HepG2 (cell line): ENCODE measurements at regions not wholly inside any gene's neighbourhood (a gene's known extent, or its start where the extent isn't known, plus 50 kb on each side); places are given as distances from the start of the nearest gene placed in this dataset.

Experiments used
- ATAC-seq: fragments of 200-7000 bp; cut with Tn5 transposase; 3 replicates; pipeline ENCODE4 v1.9.1; 2020; ENCODE audit warnings: mild to moderate bottlenecking, moderate library complexity
- BruUV-seq: library from RNA; stranded (reverse); fragments of 400-500 nt; replicated peaks from 2 replicates; lab custom pipeline; 2021; lab: Mats Ljungman, UMichigan
- CTCF ChIA-PET: fragments of 300-600 bp; formaldehyde crosslinking; extraction: SDS; loops from one replicate; lab custom pipeline; 2021; ENCODE audit warnings: low total read pairs, inconsistent platforms, low intra/inter-chr PET ratio; lab: Yijun Ruan, JAX
- POLR2A ChIA-PET: fragments of 350-600 bp; sonication (Branson Sonifier 250); formaldehyde crosslinking; loops from one replicate; lab custom pipeline; 2020; ENCODE audit warnings: antibody characterized with exemption, inconsistent platforms; lab: Yijun Ruan, JAX
- DNase-seq: peaks from one replicate; pipeline ENCODE4 v3.0.0-alpha.2; 2015; ENCODE audit warnings: low spot score
- FAIRE-seq: peaks from 3 replicates; lab custom pipeline; 2011; peaks lifted over from hg19 to GRCh38; lab: Jason Lieb, UNC
- H2AFZ ChIP-seq: one replicate; pipeline ENCODE4 v1.6.1; 2011; ENCODE audit warnings: low read length, inconsistent platforms
- H3K27ac ChIP-seq: fragments of 300-600 bp; 3 replicates; pipeline ENCODE4 v1.8.0; 2011; ENCODE audit warnings: mixed run types, mild to moderate bottlenecking, mixed read lengths, low read length, inconsistent platforms; ENCODE audit not compliant: insufficient read depth; ENCODE audit errors: extremely low read length
- H3K27me3 ChIP-seq, 2 experiments: fragments of 200-600 bp in 1 of 2; 2 replicates in 1 of 2; 3 replicates in 1 of 2; pipeline versions ENCODE4 v1.6.0 to v1.8.0; 2011; ENCODE audit warnings: low read length in 2 of 2, mild to moderate bottlenecking in 2 of 2, moderate library complexity in 2 of 2, inconsistent platforms in 1 of 2; ENCODE audit not compliant: insufficient read depth in 2 of 2, control insufficient read depth in 1 of 2
- H3K36me3 ChIP-seq, 2 experiments: fragments of 200-600 bp in 1 of 2; replicated peaks in 1 of 2; 2 replicates in 1 of 2; 3 replicates in 1 of 2; pipeline versions ENCODE4 v1.5.1 to v1.8.0; 2011; ENCODE audit warnings: low read length in 2 of 2, inconsistent platforms in 1 of 2; ENCODE audit not compliant: insufficient read depth in 2 of 2, control insufficient read depth in 1 of 2
- H3K4me1 ChIP-seq: 2 replicates; pipeline ENCODE4 v1.5.1; 2012; ENCODE audit warnings: low read length, inconsistent platforms; ENCODE audit not compliant: insufficient read depth
- H3K4me2 ChIP-seq: 2 replicates; pipeline ENCODE4 v1.6.0; 2011; ENCODE audit warnings: low read depth, low read length, inconsistent platforms
- H3K4me3 ChIP-seq, 3 experiments: fragments of 200-600 bp in 1 of 3; sonication (generic), shearing (Covaris generic) in 1 of 3; replicated peaks in 1 of 3; 2 replicates each; pipeline ENCODE4 v1.5.1; 2011 to 2016; ENCODE audit warnings: low read length in 3 of 3, inconsistent platforms in 2 of 3, low read depth in 2 of 3, mild to moderate bottlenecking in 2 of 3, control low read depth in 1 of 3, mixed read lengths in 1 of 3; ENCODE audit not compliant: insufficient read depth in 1 of 3
- H3K79me2 ChIP-seq: one replicate; pipeline ENCODE4 v1.6.1; 2011; ENCODE audit warnings: low read length, inconsistent platforms; ENCODE audit not compliant: insufficient read depth
- H3K9ac ChIP-seq: 2 replicates; pipeline ENCODE4 v1.6.0; 2011; ENCODE audit warnings: mild to moderate bottlenecking, low read depth, low read length, inconsistent platforms; ENCODE audit not compliant: insufficient read depth
- H3K9me3 ChIP-seq: 2 replicates; pipeline ENCODE4 v1.5.1; 2012; ENCODE audit warnings: mild to moderate bottlenecking, low read length
- H4K20me1 ChIP-seq: 2 replicates; pipeline ENCODE4 v1.6.0; 2011; ENCODE audit warnings: inconsistent platforms, mild to moderate bottlenecking, low read length, moderate library complexity; ENCODE audit not compliant: insufficient read depth
- MAFF ChIP-seq: IDR thresholded peaks from 2 replicates; pipeline ENCODE4 v1.6.1; 2011; ENCODE audit warnings: low read depth, low read length, improper control_type of control experiment
- NR2F1 ChIP-seq, 2 experiments: fragments of 450-650 bp in 1 of 2; formaldehyde crosslinking in 1 of 2; IDR thresholded peaks; 2 replicates each; pipeline versions ENCODE4 v1.5.0 to v1.6.1; 2016 to 2020; ENCODE audit warnings: mild to moderate bottlenecking in 1 of 2, missing compliant biosample characterization in 1 of 2, missing genetic modification reagents in 1 of 2, moderate library complexity in 1 of 2
- SOX13 ChIP-seq, 3 experiments: fragments of 450-650 bp in 1 of 3; sonication (generic) in 1 of 3; formaldehyde crosslinking in 1 of 3; IDR thresholded peaks in 2 of 3; conservative IDR thresholded peaks in 1 of 3; 2 replicates each; pipeline versions ENCODE4 v1.5.0 to v1.6.1; 2016 to 2020; ENCODE audit warnings: antibody characterized with exemption in 1 of 3, mild to moderate bottlenecking in 1 of 3, missing compliant biosample characterization in 1 of 3, missing genetic modification reagents in 1 of 3, moderate library complexity in 1 of 3
- ZNF331 ChIP-seq: sonication (generic); formaldehyde crosslinking; IDR thresholded peaks from 2 replicates; pipeline ENCODE4 v1.4.0; 2020; ENCODE audit warnings: missing genetic modification reagents
- WGBS: methylation state at CpG from one replicate; pipeline ENCODE4 v1.1.6; 2017; ENCODE audit warnings: low lambda C conversion rate; 5-methylcytosine and 5-hydroxymethylcytosine counted together
- in situ Hi-C: cut with HindIII; loops from 2 replicates; pipeline ENCODE4 v1.10.0; 2017; ENCODE audit warnings: low pct_unique_long_range_greater_than_20kb; ENCODE audit not compliant: extremely low pct_ligation_motif_present
- intact Hi-C: fragments of 100-400 bp; cut with micrococcal nuclease; formaldehyde crosslinking; loops from one replicate; pipeline ENCODE4 v1.10.0; 2022; ENCODE audit not compliant: unreplicated experiment
- TF ChIP-seq, protein P1 (sequence below): sonication (generic); formaldehyde crosslinking; IDR thresholded peaks from 2 replicates; pipeline ENCODE4 v1.8.0; 2022; ENCODE audit warnings: low read depth, missing genetic modification reagents
- TF ChIP-seq, protein P2 (sequence below): sonication (generic); formaldehyde crosslinking; IDR thresholded peaks from 2 replicates; pipeline ENCODE4 v1.5.0; 2020; ENCODE audit warnings: mild to moderate bottlenecking, missing genetic modification reagents
- TF ChIP-seq, protein P3 (sequence below): sonication (generic); formaldehyde crosslinking; IDR thresholded peaks from 2 replicates; pipeline ENCODE4 v1.4.0; 2020; ENCODE audit warnings: mild to moderate bottlenecking, missing genetic modification reagents
- TF ChIP-seq, protein P4 (sequence below): sonication (generic); formaldehyde crosslinking; IDR thresholded peaks from 2 replicates; pipeline ENCODE4 v1.5.1; 2020; ENCODE audit warnings: missing genetic modification reagents, mild to moderate bottlenecking, borderline replicate concordance
- TF ChIP-seq, protein P5 (sequence below): sonication (generic); formaldehyde crosslinking; IDR thresholded peaks from 2 replicates; pipeline ENCODE4 v1.5.1; 2020; ENCODE audit warnings: mild to moderate bottlenecking, missing genetic modification reagents, borderline replicate concordance

DNA sequence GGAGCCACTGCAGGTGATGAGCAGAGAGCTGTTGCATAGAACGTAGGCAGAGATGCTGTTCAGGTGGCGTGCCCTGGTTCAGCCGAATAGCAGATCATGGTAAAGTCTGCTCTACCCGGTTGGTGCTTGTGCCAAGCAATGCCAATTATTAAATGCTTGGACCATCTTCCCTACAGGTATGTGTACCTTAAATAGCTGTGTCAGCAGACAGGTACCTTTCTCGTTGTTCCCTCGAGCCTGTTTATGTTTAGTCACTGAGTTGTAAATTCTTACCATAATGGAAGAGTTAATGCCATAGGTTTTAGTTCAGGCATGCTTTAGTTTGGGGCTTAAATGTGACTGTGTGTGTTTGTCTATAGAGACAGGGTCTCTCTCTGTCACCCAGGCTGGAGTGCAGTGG is 112.5 kb upstream of the CPM start (continued):
- TF ChIP-seq, protein P1, sequence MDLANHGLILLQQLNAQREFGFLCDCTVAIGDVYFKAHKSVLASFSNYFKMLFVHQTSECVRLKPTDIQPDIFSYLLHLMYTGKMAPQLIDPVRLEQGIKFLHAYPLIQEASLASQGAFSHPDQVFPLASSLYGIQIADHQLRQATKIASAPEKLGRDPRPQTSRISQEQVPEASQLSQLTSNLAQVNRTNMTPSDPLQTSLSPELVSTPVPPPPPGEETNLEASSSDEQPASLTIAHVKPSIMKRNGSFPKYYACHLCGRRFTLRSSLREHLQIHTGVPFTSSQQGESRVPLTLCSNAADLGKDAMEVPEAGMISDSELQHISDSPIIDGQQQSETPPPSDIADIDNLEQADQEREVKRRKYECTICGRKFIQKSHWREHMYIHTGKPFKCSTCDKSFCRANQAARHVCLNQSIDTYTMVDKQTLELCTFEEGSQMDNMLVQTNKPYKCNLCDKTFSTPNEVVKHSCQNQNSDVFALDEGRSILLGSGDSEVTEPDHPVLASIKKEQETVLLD (CRISPR knock-in tag): no peak
- TF ChIP-seq, protein P2, sequence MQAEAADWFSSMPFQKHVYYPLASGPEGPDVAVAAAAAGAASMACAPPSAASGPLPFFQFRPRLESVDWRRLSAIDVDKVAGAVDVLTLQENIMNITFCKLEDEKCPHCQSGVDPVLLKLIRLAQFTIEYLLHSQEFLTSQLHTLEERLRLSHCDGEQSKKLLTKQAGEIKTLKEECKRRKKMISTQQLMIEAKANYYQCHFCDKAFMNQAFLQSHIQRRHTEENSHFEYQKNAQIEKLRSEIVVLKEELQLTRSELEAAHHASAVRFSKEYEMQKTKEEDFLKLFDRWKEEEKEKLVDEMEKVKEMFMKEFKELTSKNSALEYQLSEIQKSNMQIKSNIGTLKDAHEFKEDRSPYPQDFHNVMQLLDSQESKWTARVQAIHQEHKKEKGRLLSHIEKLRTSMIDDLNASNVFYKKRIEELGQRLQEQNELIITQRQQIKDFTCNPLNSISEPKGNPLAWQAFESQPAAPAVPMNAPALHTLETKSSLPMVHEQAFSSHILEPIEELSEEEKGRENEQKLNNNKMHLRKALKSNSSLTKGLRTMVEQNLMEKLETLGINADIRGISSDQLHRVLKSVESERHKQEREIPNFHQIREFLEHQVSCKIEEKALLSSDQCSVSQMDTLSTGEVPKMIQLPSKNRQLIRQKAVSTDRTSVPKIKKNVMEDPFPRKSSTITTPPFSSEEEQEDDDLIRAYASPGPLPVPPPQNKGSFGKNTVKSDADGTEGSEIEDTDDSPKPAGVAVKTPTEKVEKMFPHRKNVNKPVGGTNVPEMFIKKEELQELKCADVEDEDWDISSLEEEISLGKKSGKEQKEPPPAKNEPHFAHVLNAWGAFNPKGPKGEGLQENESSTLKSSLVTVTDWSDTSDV (CRISPR knock-in tag): no peak
- peak; percentile 80 for TF ChIP-seq MAFF
- TF ChIP-seq, protein P3, sequence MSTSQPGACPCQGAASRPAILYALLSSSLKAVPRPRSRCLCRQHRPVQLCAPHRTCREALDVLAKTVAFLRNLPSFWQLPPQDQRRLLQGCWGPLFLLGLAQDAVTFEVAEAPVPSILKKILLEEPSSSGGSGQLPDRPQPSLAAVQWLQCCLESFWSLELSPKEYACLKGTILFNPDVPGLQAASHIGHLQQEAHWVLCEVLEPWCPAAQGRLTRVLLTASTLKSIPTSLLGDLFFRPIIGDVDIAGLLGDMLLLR (CRISPR knock-in tag): no peak

DNA sequence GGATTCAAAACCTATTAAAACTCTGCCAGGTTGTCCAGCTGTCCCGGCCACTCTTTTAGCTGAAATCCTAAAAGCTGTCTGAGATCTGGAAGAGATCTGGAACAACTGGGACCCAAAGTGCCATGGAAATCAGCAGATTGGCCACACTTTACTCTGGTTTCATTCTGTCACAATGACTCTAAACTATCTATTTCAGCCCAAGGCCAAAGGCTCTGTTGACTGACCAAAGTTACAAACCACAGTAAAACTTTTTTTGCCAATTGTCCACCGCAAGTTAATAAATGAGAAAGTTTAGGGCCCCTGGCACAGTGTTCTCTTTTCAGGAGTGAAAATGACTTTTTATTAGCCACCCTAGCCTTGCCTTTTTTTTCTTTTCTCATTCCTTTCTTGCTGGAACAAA is 113.4 kb upstream of the CPM start:
- Histone ChIP-seq H4K20me1 (no peaks in the 10 kb centered on the region), H3K4me1 (peaks cover 63% of the 10 kb centered on the region), H3K79me2 (no peaks in the 10 kb centered on the region), H3K27me3 (no peaks in the 10 kb centered on the region), H3K4me3 (no peak overlapping the region), H3K4me2 (peak overlapping the region; percentile 40), H2AFZ (no peak overlapping the region), H3K9ac (no peak overlapping the region), H3K9me3 (no peaks in the 10 kb centered on the region), H3K36me3 (no peaks in the 10 kb centered on the region), H3K27ac (peak overlapping the region; percentile 71)
- ChIA-PET CTCF (no interaction called here), POLR2A (no interaction called here)
- FAIRE-seq (peak; percentile 90), DNase-seq (peak; percentile 84), ATAC-seq (peak; percentile 90)
- BruUV-seq: no TSS peak
- 2% methylated on average over 2 of the region's 2 CpGs for WGBS
- in situ Hi-C loops (no loop called here), intact Hi-C loops (no loop called here)
- TF ChIP-seq, protein P4, sequence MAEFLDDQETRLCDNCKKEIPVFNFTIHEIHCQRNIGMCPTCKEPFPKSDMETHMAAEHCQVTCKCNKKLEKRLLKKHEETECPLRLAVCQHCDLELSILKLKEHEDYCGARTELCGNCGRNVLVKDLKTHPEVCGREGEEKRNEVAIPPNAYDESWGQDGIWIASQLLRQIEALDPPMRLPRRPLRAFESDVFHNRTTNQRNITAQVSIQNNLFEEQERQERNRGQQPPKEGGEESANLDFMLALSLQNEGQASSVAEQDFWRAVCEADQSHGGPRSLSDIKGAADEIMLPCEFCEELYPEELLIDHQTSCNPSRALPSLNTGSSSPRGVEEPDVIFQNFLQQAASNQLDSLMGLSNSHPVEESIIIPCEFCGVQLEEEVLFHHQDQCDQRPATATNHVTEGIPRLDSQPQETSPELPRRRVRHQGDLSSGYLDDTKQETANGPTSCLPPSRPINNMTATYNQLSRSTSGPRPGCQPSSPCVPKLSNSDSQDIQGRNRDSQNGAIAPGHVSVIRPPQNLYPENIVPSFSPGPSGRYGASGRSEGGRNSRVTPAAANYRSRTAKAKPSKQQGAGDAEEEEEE: no peak
- TF ChIP-seq ZNF331 (CRISPR knock-in tag): peak; percentile 76; the same call in 1 of the 2 replicates
- TF ChIP-seq SOX13 (IDR thresholded peaks at IDR 0.05): no peak
- peak in 1 of 2 experiments; percentile 86; a peak in 2 of 4 replicates for TF ChIP-seq SOX13 (CRISPR knock-in tag; conservative IDR thresholded peaks at IDR 0.05 in 1 of 2, IDR thresholded peaks at IDR 0.05 in 1 of 2)
- TF ChIP-seq, protein P5, sequence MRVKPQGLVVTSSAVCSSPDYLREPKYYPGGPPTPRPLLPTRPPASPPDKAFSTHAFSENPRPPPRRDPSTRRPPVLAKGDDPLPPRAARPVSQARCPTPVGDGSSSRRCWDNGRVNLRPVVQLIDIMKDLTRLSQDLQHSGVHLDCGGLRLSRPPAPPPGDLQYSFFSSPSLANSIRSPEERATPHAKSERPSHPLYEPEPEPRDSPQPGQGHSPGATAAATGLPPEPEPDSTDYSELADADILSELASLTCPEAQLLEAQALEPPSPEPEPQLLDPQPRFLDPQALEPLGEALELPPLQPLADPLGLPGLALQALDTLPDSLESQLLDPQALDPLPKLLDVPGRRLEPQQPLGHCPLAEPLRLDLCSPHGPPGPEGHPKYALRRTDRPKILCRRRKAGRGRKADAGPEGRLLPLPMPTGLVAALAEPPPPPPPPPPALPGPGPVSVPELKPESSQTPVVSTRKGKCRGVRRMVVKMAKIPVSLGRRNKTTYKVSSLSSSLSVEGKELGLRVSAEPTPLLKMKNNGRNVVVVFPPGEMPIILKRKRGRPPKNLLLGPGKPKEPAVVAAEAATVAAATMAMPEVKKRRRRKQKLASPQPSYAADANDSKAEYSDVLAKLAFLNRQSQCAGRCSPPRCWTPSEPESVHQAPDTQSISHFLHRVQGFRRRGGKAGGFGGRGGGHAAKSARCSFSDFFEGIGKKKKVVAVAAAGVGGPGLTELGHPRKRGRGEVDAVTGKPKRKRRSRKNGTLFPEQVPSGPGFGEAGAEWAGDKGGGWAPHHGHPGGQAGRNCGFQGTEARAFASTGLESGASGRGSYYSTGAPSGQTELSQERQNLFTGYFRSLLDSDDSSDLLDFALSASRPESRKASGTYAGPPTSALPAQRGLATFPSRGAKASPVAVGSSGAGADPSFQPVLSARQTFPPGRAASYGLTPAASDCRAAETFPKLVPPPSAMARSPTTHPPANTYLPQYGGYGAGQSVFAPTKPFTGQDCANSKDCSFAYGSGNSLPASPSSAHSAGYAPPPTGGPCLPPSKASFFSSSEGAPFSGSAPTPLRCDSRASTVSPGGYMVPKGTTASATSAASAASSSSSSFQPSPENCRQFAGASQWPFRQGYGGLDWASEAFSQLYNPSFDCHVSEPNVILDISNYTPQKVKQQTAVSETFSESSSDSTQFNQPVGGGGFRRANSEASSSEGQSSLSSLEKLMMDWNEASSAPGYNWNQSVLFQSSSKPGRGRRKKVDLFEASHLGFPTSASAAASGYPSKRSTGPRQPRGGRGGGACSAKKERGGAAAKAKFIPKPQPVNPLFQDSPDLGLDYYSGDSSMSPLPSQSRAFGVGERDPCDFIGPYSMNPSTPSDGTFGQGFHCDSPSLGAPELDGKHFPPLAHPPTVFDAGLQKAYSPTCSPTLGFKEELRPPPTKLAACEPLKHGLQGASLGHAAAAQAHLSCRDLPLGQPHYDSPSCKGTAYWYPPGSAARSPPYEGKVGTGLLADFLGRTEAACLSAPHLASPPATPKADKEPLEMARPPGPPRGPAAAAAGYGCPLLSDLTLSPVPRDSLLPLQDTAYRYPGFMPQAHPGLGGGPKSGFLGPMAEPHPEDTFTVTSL: peak; percentile 88; the same call in 1 of the 2 replicates
- TF ChIP-seq NR2F1 (CRISPR knock-in tag; IDR thresholded peaks at IDR 0.05): peak in 1 of 2 experiments; percentile 36; a peak in 1 of 4 replicates
